Amygdala (tissue), 56 donors: ENCODE measurements at regions not wholly inside any gene's neighbourhood (a gene's known extent, or its start where the extent isn't known, plus 50 kb on each side); places are given as distances from the start of the nearest gene placed in this dataset.

Experiments used
- DNase-seq, 56 donors: peaks; one replicate each; lab custom pipeline; 2025; lab: John Stamatoyannopoulos, UW

- no peak for DNase-seq
These were observed 608.7 kb upstream of the REG3G start for GRCh38 chr2:78416625-78417300.

DNA sequence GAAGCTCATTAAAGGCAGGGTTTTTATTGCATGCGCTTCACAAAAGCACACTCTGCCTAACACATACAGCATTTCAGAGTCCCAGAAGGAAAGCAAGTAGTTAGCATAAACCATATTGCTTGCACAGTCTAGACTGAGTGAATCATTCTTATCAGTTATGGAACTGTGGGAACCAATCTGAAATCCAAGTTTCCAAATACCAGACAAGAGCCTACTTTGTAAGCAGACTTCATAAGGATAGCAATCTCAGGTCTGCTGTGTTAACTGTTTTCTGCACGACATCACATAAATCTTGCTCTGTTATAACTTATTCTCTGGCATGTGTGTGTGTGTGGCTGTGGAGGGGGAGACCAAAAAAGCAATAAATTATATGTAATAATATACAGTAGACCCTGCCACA is 608.1 kb upstream of the REG3G start:
- DNase-seq = no peak

- DNase-seq = no peak
These were observed 607.5 kb upstream of the REG3G start for GRCh38 chr2:78418021-78418420.

DNA sequence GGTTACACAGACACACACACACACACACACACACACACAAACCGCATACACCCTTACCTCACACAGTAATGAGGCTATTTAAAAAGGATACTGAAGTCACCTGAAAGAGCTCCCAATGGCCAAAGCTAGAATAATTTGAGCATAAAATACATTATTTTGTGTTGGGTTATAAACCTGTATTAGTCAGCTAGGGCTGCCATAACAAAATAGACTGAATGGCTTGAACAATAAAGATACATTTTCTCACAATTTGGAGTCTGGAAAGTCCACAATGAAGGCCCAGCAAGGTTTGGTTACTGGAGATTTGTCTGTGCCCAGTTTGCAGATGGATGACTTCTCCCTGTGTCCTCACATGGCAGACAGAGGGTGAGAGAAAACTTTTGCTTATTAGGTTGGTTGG is 605.4 kb upstream of the REG3G start:
- DNase-seq = no peak

GRCh38 chr2:78423631-78424030 is 601.9 kb upstream of the REG3G start:
- DNase-seq = no peak

DNA sequence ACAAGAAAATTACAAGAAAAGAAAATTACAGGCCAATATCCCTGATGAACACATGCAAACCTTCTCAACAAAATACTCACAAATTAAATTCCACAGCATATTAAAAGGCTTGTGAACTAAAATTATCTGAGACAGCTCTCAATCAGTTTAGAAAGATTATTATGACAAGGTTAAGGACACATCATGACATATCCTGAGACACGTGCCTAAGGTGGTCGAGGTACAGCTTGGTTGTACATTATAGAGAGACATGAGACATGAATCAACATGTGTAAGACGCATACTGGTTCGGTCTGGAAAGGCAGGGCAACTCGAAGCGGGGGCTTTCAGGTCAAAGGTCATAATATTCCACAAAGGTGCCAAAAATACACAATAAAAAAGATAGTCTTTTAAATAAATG is 598.3 kb upstream of the REG3G start:
- DNase-seq = no peak

DNA sequence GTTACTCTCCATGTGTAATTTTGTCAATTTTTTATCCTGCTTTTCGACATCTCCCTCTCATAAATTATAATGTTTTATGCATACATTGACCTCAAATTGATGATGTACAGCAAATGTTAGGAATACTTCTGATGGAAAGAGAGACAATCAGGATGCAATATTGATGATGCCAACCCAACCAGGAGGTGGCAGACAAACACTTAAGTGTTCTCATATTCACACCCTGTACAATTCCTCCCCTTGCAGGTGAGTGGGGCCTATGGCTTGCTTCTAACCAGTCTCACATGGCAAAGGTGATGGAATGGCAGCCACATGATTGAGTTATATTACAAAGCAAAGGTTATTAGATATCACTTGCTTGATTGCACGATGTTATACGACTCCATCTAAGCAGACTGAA is 594.3 kb upstream of the REG3G start:
- no peak for DNase-seq

DNA sequence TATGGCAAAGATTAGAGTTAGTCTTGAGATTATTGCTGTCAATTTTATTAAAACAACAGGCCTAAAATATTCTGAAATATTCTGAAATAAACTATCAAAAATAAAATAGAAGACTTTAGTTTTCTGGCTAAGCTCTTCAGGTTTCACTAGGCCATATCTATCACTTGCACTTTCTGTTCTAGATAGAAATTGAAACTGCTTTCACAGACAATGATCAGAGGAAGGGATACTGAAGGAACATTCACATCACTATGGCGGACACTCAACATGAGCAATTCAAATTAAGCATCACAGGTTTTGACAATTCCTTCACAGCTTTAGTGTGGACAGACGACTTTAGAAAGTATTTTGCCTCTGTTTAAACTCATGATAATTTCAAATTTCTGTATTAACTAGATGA is 586.4 kb upstream of the REG3G start:
- DNase-seq = no peak

- no peak for DNase-seq
These were observed 569.9 kb upstream of the REG3G start for GRCh38 chr2:78455586-78455985.

DNA sequence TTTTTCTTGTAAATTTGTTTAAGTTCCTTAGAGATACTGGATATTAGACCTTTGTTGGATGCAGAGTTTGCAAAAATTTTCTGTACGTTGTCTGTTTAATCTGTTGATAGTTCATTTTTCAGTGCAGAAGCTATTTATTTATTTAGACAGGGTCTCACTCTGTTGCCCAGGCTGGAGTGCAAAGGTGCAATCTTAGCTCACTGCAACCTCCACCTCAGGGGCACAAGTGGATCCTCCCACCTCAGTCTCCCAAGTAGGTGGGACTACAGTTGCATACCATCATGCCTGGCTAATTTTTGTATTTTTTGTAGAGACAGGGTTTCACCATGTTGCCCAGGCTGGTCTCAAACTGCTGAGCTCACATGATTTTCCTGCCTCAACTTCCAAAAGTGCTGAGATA is 568.2 kb upstream of the REG3G start:
- no peak for DNase-seq

GRCh38 chr2:78465707-78466106 is 559.8 kb upstream of the REG3G start:
- peak in 2 of 56 donors; percentile 1 to 2 for DNase-seq

GRCh38 chr2:78476619-78477229 is 548.8 kb upstream of the REG3G start:
- no peak for DNase-seq

DNA sequence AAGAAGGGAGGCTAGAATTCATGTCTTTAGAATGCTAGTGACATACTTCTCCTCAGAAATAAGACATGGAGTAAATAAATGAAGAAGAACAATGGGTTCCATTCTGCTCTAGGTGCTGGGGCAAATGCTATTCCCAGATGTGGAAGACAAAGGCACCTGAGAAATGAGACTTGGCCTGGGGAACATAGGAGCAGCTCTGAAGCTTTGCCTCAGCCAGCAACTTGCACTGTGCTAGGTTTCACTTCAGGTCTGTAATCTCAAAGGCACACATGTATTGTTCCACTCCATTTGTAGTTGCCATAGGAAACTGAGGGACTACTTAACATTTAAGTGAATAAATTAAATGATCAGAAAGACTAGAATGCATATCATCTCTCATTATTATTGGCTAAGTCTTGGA is 538.9 kb upstream of the REG3G start:
- no peak for DNase-seq

GRCh38 chr2:78498125-78498524 is 527.4 kb upstream of the REG3G start:
- no peak for DNase-seq

GRCh38 chr2:78506301-78506700 is 519.2 kb upstream of the REG3G start:
- DNase-seq = no peak

GRCh38 chr2:78521938-78522337 is 503.6 kb upstream of the REG3G start:
- no peak for DNase-seq

DNA sequence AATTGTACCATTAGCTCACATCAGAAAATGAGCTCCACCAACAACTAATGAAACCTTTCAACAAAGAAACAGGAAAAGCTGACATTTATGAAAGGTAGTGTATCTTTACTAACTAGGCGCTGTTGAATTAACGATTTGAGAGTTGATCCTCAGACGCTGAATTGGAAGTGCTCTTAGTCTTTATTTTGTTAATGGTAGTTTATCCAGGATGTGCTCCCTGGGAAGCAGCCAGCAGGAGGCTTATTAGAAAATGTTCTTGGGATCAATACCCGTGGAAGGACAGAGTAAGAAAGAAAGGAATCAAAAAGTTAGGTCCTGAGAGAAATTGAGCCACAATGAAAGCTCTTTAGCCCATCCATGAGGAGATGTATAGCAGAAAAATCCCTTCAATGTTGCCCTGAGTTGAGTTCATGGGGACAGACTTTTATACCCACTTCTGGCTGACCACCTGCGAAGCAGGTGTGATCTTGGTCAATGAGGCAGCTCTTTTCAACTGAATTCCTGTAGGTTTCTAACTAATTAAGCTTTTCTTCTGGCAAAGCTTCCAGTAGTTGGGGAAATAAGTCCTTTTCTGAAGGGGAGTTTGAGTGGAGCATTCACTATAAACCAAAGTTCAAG is 492.6 kb upstream of the REG3G start:
- DNase-seq = no peak

DNA sequence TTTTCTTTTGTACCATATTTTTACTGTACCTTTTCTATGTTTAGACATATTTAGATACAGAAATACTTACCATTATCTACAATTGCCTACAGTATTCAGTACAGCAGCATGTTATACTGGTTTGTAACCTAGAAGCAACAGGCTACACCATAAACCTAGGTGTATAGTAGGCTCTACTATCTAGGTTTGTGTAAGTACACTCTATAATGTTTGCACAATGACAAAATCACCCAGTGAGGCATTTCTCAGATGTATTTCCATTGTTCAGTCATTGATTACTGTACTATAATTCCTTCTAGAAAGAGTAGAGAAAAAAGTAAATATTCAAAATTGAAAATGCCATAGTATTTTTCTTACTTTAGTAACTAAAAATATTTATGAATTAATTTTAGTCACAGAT is 490.1 kb upstream of the REG3G start:
- no peak for DNase-seq

DNA sequence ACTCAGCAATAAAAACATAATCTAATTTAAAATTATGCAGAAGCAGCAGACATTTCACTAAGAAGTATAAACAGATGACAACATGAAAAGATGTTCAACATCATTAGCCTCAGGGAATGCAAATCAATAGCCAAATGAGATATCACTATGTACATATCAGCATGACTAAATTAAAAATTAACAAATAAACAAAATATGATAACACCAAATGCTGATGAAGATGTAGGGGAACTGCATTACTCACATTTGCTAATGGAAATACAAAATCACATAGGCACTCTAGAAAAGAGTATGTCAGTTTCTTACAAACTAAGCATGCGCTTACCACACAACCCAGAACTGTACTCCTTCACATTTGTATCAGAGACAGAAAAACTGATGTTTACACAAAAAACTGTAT is 487.2 kb upstream of the REG3G start:
- DNase-seq = no peak

GRCh38 chr2:78540255-78540654 is 485.2 kb upstream of the REG3G start:
- DNase-seq = no peak

DNA sequence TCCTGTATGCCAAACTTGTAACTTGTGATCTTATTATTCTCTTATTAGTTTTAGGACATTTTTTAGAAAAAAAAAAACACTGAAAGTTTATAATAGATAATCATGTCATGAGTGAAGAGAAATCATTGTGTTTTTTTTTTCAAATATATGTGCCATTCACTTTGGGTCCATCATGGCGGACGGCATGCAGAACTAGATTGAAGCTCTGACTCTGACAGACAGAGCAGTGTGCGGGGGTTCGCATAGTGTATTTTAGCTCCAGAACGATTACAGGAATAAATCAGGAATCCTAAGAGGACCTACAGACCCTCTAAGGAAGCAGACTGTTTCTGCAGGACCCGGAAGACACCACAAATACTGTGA is 484.4 kb upstream of the REG3G start:
- DNase-seq = no peak
